ENCODE measurements at regions not wholly inside any gene's neighbourhood (a gene's known extent, or its start where the extent isn't known, plus 50 kb on each side); places are given as distances from the start of the nearest gene placed in this dataset.
A peak's percentile ranks its signal among the peaks of the same experiment; 100 is the strongest.

GRCh38 chr5:116681334-116682013 is 106.9 kb upstream of the SEMA6A start (continued):
- TF ChIP-seq, protein P1, sequence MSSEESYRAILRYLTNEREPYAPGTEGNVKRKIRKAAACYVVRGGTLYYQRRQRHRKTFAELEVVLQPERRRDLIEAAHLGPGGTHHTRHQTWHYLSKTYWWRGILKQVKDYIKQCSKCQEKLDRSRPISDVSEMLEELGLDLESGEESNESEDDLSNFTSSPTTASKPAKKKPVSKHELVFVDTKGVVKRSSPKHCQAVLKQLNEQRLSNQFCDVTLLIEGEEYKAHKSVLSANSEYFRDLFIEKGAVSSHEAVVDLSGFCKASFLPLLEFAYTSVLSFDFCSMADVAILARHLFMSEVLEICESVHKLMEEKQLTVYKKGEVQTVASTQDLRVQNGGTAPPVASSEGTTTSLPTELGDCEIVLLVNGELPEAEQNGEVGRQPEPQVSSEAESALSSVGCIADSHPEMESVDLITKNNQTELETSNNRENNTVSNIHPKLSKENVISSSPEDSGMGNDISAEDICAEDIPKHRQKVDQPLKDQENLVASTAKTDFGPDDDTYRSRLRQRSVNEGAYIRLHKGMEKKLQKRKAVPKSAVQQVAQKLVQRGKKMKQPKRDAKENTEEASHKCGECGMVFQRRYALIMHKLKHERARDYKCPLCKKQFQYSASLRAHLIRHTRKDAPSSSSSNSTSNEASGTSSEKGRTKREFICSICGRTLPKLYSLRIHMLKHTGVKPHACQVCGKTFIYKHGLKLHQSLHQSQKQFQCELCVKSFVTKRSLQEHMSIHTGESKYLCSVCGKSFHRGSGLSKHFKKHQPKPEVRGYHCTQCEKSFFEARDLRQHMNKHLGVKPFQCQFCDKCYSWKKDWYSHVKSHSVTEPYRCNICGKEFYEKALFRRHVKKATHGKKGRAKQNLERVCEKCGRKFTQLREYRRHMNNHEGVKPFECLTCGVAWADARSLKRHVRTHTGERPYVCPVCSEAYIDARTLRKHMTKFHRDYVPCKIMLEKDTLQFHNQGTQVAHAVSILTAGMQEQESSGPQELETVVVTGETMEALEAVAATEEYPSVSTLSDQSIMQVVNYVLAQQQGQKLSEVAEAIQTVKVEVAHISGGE (CRISPR knock-in tag; IDR thresholded peaks at IDR 0.05) = no peak
- TF ChIP-seq NFXL1 (IDR thresholded peaks at IDR 0.05; ENCODE audit: borderline replicate concordance) = no peak
- peak; percentile 75 for TF ChIP-seq NR2C1 (IDR thresholded peaks at IDR 0.05)
- TF ChIP-seq USF1 (IDR thresholded peaks at IDR 0.05; ENCODE audit: borderline replicate concordance, extremely low read length, insufficient read depth, low read depth, low read length) = no peak
- TF ChIP-seq CREM (IDR thresholded peaks at IDR 0.05; ENCODE audit: low read depth) = peak; percentile 45; the same call in 1 of the 2 replicates
- 0 out of 2 replicates have a peak, but pooled peaks have one; percentile 33 for TF ChIP-seq POLR2A (IDR thresholded peaks at IDR 0.05; ENCODE audit: low read depth, low read length)
- TF ChIP-seq SPI1 (IDR thresholded peaks at IDR 0.05; ENCODE audit: borderline replicate concordance, insufficient read depth, low read depth, low read length) = peak; percentile 84
- TF ChIP-seq LARP7 (IDR thresholded peaks at IDR 0.05) = no peak
- TF ChIP-seq SMARCA5 (IDR thresholded peaks at IDR 0.05) = peak; percentile 60; the same call in 1 of the 2 replicates
- TF ChIP-seq, protein P2, sequence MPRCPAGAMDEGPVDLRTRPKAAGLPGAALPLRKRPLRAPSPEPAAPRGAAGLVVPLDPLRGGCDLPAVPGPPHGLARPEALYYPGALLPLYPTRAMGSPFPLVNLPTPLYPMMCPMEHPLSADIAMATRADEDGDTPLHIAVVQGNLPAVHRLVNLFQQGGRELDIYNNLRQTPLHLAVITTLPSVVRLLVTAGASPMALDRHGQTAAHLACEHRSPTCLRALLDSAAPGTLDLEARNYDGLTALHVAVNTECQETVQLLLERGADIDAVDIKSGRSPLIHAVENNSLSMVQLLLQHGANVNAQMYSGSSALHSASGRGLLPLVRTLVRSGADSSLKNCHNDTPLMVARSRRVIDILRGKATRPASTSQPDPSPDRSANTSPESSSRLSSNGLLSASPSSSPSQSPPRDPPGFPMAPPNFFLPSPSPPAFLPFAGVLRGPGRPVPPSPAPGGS (IDR thresholded peaks at IDR 0.05; ENCODE audit: borderline replicate concordance, insufficient read depth, low read depth, low read length, poor library complexity, severe bottlenecking) = peak; percentile 25
- peak; percentile 58 for TF ChIP-seq RUNX3 (IDR thresholded peaks at IDR 0.05; ENCODE audit: low read length)
- TF ChIP-seq ZBTB33 (IDR thresholded peaks at IDR 0.05) = no peak
- TF ChIP-seq FOXK2 (IDR thresholded peaks at IDR 0.05) = no peak
- peak; percentile 50; the same call in 1 of the 2 replicates for TF ChIP-seq CBFB (IDR thresholded peaks at IDR 0.05; ENCODE audit: low read depth)
- peak; percentile 78 for TF ChIP-seq MEF2B (IDR thresholded peaks at IDR 0.05; ENCODE audit: partially characterized antibody, poor library complexity, severe bottlenecking)
- peak; percentile 93 for TF ChIP-seq SKIL (IDR thresholded peaks at IDR 0.05; ENCODE audit: low read depth, poor library complexity, severe bottlenecking)
- TF ChIP-seq TCF7 (IDR thresholded peaks at IDR 0.05; ENCODE audit: borderline replicate concordance) = no peak; the same call in 1 of the 2 replicates
- TF ChIP-seq CREB1 (IDR thresholded peaks at IDR 0.05; ENCODE audit: low read depth) = peak; percentile 48; the same call in 1 of the 2 replicates
- TF ChIP-seq, protein P3, sequence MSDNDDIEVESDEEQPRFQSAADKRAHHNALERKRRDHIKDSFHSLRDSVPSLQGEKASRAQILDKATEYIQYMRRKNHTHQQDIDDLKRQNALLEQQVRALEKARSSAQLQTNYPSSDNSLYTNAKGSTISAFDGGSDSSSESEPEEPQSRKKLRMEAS (IDR thresholded peaks at IDR 0.05; ENCODE audit: low read depth, low read length) = peak; percentile 8; the same call in 1 of the 2 replicates
- no peak for TF ChIP-seq YBX1 (IDR thresholded peaks at IDR 0.05)
- TF ChIP-seq KAT2A (conservative IDR thresholded peaks at IDR 0.05; ENCODE audit: control insufficient read depth, low read depth, low read length) = no peak

All from GM12878 (cell line).